ENCODE measurements at regions not wholly inside any gene's neighbourhood (a gene's known extent, or its start where the extent isn't known, plus 50 kb on each side); places are given as distances from the start of the nearest gene placed in this dataset.
A peak's percentile ranks its signal among the peaks of the same experiment; 100 is the strongest.

GRCh38 chr15:59953392-59953883 lies 50.7 kb upstream of the FOXB1 start:
- no peak for DNase-seq (ENCODE audit: extremely low read depth in 1 of 11, low read depth in 9 of 11, low spot score in 4 of 11)

DNA sequence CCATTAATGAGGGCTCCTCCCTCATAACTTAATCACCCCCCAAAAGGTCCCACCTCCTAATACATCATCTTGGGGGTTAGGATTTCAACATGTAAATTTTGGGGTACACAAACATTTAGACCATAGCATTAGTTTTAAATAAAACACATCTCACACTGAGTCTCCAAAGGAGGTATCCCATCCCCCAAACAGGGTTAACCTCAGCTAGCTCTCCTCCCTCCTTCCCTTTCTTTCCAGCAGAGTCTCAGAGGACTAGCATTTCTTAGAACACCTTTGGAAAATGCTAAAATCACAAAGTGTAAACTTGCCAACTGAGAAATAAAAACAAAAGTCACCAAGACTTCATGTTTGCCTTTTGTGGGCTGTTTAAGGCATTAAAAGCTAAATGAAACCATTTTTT lies 51.2 kb upstream of the FOXB1 start:
- no peak for DNase-seq (ENCODE audit: extremely low read depth in 1 of 11, low read depth in 9 of 11, low spot score in 4 of 11)

DNA sequence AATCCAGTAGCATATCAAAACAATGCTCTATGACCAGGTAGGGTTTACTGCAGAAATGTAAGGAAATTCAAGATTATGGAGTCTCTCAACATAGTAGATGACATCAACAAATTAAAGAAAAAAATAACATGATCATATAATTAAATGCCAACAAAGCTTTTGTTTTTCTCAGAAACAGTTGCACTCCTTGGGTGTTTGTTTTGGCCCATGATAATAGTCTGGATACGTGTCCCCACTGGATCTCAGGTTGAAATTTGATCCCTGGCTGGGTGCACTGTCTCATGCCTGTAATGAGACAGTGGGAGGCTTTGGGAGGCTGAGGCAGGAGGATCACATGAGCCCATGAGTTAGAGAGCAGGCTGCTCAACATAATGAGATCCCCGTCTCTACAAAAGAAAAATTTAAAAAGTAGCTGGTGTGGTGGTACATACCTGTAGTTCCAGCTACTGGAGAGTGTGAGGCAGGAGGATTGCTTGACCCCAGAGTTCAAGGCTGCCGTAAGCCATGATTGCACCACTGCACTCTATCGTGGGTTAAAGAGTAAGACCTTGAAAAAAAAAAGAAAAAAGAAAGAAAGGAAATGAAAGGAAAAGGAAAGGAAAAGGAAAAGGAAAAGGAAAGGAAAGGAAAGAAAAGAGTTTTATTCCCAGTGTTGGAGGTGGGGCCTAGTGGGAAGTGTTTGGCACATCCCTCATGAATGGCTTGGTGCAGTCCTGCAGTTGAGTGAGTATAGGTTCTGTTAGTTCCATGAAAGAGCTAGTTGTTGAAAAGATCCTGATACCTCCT lies 53.3 kb upstream of the FOXB1 start:
- DNase-seq (ENCODE audit: extremely low read depth in 1 of 11, low read depth in 9 of 11, low spot score in 4 of 11), result no peak

DNA sequence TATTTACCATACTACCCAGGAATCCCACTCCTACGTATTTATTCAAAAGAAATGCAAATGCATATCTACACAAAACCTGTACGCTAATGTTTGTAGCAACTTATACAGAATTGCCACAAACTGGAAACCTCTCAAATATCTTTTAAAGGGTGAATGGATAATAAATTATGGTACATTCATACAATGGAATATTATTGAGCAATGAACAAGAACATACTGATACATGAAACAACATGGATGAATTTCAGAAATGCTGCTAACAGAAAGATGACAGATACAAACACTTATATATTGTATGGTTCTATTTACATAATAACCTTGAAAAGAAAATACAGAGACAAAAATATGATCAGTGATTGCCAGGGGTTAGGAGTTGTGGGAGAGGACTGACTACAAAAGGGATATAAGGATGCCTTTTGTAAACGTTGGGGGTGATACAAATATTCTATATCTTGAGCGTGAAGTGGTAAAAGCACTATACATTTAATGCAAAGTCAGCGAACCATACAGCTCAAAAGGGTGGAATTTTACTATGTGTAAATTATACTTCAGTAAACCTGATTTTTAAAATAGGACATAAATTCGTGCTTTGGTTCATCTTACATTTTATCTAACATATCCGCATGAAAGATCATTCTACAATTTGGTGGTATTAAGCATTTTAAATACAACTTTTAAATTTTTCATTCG lies 55.0 kb upstream of the FOXB1 start:
- no peak for DNase-seq (ENCODE audit: extremely low read depth in 1 of 11, low read depth in 9 of 11, low spot score in 4 of 11)

DNA sequence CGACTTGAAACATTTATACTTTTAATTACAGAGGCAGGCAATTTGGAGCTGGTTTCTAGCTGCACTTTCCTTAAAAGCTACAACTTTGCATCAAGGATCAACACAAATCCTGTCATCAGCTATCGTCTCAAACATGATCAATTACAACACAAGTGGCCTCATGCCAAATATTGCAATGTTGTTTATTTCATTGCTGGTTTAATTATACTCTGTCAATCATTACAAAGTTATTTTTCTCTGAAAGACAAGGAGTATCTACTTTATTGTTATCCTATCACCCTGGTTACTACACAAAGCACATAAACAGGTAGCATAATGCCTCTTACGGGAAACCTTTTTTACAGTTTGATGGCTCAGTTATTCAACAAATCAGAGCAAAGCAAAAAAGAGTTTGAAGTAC lies 58.0 kb upstream of the FOXB1 start:
- peak in 1 of 11 donors; percentile 4 for DNase-seq (ENCODE audit: extremely low read depth in 1 of 11, low read depth in 9 of 11, low spot score in 4 of 11)

GRCh38 chr15:59945036-59945435 lies 59.1 kb upstream of the FOXB1 start:
- no peak for DNase-seq (ENCODE audit: extremely low read depth in 1 of 11, low read depth in 9 of 11, low spot score in 4 of 11)

- DNase-seq (ENCODE audit: extremely low read depth in 1 of 11, low read depth in 9 of 11, low spot score in 4 of 11), result no peak
Measured at GRCh38 chr15:59941612-59942011, 62.5 kb upstream of the FOXB1 start.

DNA sequence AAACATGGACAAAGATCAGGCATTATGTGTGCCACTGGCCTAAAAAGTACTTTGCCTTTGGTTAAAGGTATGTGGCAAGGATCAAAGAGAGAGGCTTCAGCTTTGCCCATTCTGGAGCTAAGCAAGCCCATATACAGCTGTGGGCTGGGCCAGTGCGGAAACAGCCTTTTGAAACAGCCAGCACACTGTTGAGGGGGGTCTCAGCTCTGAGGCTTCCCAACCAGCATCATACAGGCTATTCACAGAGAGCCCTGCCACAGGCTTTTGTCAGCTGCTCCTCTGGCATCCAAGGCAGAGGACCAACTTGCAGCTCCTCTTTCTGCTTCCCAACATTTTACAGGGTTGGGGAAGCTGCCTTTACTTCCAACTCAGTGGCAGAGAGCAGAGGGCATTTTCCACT lies 63.2 kb upstream of the FOXB1 start:
- no peak for DNase-seq (ENCODE audit: extremely low read depth in 1 of 11, low read depth in 9 of 11, low spot score in 4 of 11)

- DNase-seq (ENCODE audit: extremely low read depth in 1 of 11, low read depth in 9 of 11, low spot score in 4 of 11), result no peak
Measured at GRCh38 chr15:59940456-59940855, 63.7 kb upstream of the FOXB1 start.

GRCh38 chr15:59936741-59937140 lies 67.4 kb upstream of the FOXB1 start:
- no peak for DNase-seq (ENCODE audit: extremely low read depth in 1 of 11, low read depth in 9 of 11, low spot score in 4 of 11)

GRCh38 chr15:59933607-59934006 lies 70.5 kb upstream of the FOXB1 start:
- DNase-seq (ENCODE audit: extremely low read depth in 1 of 11, low read depth in 9 of 11, low spot score in 4 of 11), result no peak

- DNase-seq (ENCODE audit: extremely low read depth in 1 of 11, low read depth in 9 of 11, low spot score in 4 of 11), result no peak
Measured at GRCh38 chr15:59931646-59932261, 72.4 kb upstream of the FOXB1 start.

- no peak for DNase-seq (ENCODE audit: extremely low read depth in 1 of 11, low read depth in 9 of 11, low spot score in 4 of 11)
Measured at GRCh38 chr15:59924812-59925522, 79.1 kb upstream of the FOXB1 start.

DNA sequence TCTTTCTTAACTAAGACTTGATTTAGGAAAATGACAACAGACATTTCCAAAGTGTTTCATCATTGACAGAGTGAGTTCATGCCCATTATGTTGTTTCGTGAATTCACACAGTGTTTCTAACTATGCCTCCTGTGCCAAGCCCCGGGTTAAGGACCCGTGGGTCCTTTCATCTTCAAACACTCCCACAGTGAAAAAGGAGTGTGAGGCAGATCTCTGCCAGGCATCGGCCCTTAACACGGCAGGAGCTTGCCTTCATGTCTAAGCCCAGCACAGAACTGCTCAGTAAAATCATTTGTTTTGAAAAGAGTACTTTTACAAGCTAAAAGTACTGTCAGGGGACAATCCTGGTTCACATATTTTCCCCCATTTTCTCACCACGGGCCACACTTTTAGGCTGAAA lies 80.0 kb upstream of the FOXB1 start:
- DNase-seq (ENCODE audit: extremely low read depth in 1 of 11, low read depth in 9 of 11, low spot score in 4 of 11), result no peak

DNA sequence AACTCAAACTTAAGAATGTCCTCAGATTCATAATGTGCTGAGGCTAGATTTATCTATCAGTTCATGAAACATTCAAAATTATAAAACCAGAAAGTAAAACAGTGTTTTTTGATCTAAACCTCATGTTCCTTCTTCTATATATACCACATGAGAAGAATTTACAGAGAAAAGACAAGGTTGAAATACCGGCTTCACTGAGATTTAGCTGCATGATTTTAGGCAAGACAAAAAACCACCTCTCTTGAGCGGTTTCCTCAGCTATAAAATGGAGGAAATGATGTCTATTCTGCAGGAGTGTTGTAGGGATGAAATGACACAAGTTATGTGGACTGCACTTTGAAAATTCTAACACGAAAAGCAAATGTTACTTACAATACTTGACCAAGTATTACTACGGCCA lies 80.6 kb upstream of the FOXB1 start:
- DNase-seq (ENCODE audit: extremely low read depth in 1 of 11, low read depth in 9 of 11, low spot score in 4 of 11), result no peak

GRCh38 chr15:59918994-59919951 lies 84.8 kb upstream of the FOXB1 start:
- DNase-seq (ENCODE audit: extremely low read depth in 1 of 11, low read depth in 9 of 11, low spot score in 4 of 11), result no peak

GRCh38 chr15:59917504-59918157 lies 86.5 kb upstream of the FOXB1 start:
- peak; percentile 6 to 51 (median 38) for DNase-seq (ENCODE audit: extremely low read depth in 1 of 11, low read depth in 9 of 11, low spot score in 4 of 11)

- no peak for DNase-seq (ENCODE audit: extremely low read depth in 1 of 11, low read depth in 9 of 11, low spot score in 4 of 11)
Measured at GRCh38 chr15:59906046-59906445, 98.1 kb upstream of the FOXB1 start.
